ENCODE measurements at regions not wholly inside any gene's neighbourhood (a gene's known extent, or its start where the extent isn't known, plus 50 kb on each side); places are given as distances from the start of the nearest gene placed in this dataset.

- TF ChIP-seq CEBPB (IDR thresholded peaks at IDR 0.05; ENCODE audit: low read depth) = no peak
- TF ChIP-seq CTCF (IDR thresholded peaks at IDR 0.05 in 2 of 3, conservative IDR thresholded peaks at IDR 0.05 in 1 of 3; ENCODE audit: borderline replicate concordance in 1 of 3, insufficient read depth in 1 of 3, low read depth in 2 of 3, low read length in 2 of 3) = no peak
Observed at GRCh38 chr5:2617461-2617860, 134.0 kb downstream of the IRX2 start.

Measured in HCT116 (cell line).